Activated CD4-positive, alpha-beta T cell treated with anti-CD3 and anti-CD28 coated beads for 48 hours (primary cell): ENCODE measurements at regions not wholly inside any gene's neighbourhood (a gene's known extent, or its start where the extent isn't known, plus 50 kb on each side); places are given as distances from the start of the nearest gene placed in this dataset.

Source experiments
- DNase-seq: peaks from one replicate; pipeline ENCODE4 v3.0.0-alpha.2; 2020

DNA sequence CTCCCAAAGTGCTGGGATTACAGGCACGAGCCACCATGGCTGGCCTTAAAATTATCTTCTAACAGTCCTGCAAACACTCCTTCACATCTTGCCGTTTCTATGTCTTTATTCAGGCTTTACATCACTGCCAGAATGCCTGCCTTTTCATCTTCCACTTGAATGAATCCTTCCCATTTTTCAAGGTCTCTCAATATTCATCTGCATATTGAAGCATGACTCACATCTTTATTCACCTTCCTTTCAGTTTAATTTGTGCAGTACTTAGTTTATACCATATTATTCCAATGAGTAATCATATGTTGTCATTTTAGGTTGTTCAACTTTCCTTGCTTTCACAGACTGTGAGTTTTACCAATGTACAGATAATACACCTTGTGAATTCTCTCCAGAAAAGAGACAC, 510.1 kb upstream of the PIK3C3 start:
- DNase-seq: no peak

- DNase-seq: no peak
Observed at GRCh38 chr18:41436772-41437171, 518.3 kb upstream of the PIK3C3 start.

GRCh38 chr18:41418598-41418997, 536.4 kb upstream of the PIK3C3 start:
- DNase-seq: no peak

- no peak for DNase-seq
Observed at GRCh38 chr18:41416044-41416443, 539.0 kb upstream of the PIK3C3 start.

DNA sequence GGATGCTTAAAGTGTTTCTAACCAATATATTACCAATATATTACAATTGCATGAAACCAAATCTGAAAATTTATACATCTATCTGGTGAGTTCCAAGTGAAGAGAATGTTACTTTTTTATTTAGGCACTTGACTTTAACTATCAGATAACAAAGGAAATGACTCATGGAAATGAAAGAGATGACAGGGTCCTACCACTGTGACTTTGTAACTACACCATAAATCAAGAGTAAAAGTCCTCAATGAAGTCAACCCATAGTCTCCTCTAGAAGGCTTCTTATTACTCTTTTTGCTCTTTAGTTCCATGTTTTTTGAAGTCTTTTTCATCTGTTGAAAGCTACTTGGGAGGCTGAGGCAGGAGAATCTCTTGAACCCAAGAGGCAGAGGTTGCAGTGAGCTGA, 545.0 kb upstream of the PIK3C3 start:
- DNase-seq: no peak

DNA sequence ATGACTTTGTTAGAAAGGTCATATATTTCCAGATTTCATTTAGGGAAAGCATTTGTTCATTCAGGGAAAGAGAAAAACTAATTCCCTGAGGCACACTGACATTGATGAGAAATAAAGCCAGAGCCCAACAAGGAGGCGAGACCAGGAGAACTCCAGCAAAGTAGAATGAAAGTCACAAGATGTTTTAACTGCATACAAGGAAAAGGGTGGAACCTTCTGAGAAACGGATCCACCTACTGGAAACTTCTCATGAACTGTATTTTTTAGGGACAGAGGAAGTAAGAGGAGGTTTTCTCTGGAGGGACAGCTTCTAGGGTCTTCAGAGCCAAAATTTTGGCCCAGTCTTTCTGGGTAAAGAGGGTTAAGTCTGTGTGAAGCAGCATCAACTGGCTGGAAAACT, 548.2 kb upstream of the PIK3C3 start:
- no peak for DNase-seq

DNA sequence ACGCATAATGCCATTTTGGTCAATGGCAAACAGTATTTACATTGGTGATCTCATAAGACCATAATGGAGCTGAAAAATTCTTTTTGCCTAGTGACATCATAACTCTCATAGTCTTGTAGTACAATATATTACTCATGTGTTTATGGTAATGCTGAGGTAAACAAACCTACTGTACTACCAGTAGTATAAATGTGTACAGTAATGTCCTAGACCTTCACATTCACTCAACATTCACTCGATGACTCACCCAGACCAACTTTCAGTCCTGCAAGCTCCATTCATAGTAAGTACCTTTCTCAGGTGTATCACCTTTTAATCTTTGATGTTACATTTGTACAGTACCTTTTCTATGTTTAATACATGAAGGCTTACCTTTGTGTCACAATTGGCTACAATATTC, 558.2 kb upstream of the PIK3C3 start:
- DNase-seq: no peak

DNA sequence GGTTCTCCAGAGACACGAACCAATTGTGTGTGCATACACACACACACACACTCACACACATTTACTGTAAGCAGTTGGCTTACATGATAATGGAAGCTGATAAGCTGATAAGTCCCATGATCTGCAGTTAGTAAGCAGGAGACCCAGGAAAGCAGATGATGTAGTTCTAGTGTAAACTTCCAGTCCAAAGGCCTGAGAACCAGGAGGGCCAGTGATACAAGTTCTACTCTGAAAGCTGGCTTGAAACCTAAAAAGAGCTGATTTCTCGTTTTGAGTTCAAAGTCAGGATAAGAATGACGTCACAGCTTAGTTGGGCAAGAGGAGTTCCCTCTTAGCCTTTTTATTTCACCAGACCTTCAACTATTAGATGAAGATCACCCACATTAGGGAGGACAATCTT, 558.8 kb upstream of the PIK3C3 start:
- no peak for DNase-seq

DNA sequence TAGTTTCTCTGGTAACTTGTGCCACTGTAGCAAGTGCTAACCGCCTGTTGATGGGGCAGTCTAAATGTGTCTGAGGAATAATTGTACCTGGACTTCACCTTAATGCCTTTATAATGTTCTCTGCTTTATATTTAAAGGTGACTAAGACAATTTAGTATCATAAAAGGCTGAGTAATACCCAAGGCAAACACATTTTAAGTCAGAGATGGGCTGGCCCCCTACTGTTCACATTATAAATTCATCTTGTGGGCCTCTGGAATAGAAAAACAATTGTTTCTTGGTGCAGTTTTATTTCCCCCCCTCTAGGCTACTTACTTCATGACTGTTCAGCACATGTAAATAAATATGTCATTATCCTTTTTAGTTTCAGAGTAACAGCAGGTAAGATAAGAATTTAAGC, 559.3 kb upstream of the PIK3C3 start:
- DNase-seq: no peak

DNA sequence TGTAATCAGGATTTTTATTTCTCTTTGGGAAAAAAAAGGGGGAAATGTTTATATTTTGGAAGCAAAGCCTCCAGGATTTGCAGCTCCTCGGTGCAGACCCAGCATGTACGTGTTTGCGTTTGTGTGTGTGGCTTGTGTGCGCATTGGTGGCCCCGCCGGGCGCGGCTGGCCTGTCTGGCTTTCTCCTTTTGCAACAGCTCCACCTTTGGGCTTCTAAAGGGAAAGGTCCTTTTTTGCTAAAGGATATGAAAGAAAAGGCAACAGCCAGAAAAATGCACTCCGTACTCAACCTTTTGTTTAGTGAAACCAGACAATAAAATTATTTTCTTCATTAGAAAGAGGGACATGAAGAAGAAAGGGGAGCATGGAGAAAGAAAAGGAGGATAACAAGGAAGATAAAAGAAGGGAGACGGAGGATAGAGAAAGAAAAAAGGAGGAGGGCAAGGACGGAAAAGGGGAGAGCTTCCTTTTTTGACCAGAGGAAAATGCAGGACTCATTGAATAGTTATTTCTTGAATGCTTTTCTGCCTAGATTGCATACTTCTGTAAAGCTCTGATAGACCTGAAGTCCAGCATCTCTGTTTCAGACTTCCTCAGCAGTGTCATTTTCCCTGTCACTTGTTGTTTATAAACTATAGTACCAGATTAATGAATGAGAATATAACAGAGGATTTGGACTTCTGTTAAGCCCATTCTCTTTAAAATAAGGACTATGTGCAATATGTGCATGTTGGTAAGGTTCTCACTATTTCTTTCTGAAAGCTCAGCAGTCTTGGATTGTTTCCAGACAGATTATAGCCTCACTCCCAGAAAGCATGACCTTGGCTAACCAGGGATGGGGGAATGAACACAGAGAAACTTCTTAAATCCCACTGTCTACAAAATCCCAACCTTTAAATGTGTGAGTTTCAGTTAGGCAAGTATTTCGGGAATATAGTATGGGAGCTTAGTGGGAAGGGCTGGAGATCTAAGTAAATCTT, 563.1 kb upstream of the PIK3C3 start:
- peak; percentile 2 for DNase-seq

- DNase-seq: no peak
Observed at GRCh38 chr18:41390309-41390708, 564.7 kb upstream of the PIK3C3 start.

- no peak for DNase-seq
Observed at GRCh38 chr18:41378598-41378997, 576.4 kb upstream of the PIK3C3 start.

GRCh38 chr18:41373612-41374011, 581.4 kb upstream of the PIK3C3 start:
- DNase-seq: no peak

DNA sequence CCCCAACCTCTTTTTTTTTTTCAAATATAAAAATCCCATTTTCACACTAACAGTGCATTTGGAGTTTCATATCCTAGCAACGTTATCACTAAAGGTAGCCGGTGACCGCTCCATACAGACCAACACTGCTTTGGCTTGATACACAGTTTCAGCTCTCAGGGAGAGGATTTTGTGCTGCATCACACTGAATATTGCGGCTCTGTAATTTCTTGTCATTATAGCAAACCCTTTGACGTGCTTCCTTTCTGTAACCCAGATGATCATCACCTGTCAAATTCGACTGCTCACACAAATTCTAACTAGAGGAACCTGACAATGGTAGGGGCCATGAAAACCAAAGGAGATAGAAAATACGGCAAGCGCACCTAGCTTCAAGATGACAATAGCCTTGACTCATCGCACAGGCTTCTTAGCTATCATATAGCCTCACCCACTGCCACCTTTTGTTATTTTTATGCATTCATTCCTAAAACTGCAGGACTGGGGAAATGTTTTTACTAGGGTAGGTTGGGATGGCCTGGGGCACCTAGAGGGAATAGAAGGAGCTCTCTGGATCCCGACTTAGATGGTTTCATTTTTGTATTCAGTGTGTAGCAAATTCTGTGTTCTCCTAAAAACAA, 582.9 kb upstream of the PIK3C3 start:
- DNase-seq: no peak

DNA sequence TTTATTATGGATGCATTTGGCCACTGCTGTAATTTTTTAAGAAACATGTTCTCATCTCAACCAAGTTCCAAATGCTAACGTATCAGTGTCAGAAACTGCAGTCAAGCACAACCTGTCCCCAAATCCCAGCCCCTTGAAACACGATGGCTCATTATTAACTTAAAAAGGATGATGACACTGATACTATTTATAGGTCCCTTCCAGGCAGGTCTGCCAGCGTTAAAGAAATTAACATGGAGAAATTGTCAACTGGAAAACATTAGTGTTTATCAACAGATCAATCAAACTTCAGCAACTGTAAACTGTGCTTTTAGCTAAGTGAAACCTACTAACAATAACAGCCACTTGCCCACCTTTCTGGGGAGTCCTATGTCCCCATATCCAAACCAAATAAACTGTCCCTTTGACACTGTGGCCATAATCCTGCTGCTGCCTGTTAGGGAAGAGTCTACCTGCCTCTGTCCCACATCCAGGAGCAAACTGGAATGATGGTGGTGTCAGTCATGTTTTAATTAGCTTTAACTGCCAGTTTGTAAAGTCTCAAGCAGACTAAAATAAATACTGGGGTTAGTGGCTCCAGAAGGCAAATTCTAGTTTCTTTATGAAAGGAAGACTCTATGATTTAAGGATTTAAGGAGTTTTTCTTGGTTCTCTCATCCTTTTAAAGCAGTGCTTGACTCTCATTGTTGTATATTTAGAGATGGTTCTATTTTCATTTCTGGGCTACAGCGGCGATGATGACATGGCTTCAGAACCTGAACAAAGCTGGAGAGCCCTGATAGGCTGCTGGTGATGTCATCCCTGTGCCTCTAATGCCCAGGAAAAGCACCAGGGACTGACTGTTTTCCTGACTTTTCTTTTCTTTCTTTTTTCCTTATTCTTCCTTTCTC, 583.6 kb upstream of the PIK3C3 start:
- no peak for DNase-seq

DNA sequence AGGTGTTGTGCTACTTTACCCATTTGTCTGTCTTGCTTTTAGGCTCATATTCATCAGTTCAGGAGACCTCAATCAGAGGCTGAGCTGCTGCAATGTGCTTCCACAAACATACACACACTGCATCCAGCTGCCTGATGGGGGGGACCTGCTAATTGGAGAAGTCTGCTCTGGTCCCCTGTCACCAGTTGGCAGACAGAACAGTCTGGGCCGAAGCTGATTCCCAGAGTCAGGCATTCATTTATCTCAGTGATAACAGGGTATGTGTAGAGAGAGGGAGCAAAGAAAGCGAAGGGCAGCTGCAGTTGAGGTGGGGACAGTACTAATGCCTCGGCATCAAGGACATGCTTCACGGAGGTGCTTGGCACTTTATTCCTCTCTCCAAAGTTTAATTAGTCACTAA, 584.3 kb upstream of the PIK3C3 start:
- no peak for DNase-seq

GRCh38 chr18:41357708-41358107, 597.3 kb upstream of the PIK3C3 start:
- DNase-seq: no peak

DNA sequence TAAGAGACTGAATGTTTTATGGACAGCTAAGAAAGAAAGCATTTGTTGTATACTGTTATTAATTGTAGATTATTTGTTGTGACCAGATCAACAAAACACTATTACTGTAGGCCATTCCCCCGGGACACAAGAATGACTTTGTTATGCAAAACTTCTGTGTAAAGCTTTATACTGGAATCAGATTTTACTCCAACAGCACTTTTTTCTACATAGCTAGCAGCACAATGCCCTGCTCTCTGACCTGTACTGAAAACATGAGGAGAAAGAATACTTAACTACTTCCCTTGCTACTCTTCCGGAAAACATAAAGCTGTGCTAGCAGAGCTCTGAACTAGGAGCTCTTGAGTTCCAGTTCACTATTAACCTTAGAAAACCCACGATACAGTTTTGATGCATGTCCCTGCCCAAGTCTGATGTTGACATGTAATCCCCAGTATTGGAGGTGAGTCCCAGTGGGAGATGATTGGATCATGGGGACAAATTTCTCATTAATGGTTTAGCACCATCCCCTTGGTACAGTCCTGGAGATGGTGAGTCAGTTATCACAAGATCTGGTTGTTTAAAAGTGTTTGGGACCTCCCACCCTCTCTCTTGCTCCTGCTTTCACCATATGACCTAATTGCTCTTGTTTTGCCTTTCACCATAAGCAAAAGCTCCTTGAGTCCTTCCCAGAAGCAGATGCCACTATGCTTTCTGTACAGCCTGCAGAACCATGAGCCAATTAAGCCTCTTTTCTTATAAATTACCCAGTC, 601.1 kb upstream of the PIK3C3 start:
- DNase-seq: no peak

GRCh38 chr18:41351430-41351829, 603.6 kb upstream of the PIK3C3 start:
- no peak for DNase-seq

DNA sequence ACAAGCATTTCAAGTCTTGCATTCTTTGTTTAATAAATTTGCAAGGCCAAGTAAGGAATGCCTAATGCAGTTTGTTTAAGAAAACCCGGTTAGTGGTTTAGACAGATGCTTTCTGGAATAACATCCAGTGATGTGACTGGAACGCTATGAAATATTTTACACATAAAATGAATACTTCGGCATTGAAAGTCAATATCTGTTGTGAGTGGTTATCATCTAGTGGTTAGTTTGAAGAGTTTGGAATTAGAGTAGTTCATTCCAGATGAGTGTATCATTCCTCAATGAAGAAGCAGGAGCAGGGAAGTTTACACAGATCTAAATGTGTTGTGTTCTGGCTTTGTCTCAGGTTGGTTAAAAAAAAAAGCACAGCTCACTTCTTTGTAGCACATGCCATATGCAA, 608.0 kb upstream of the PIK3C3 start:
- DNase-seq: no peak

DNA sequence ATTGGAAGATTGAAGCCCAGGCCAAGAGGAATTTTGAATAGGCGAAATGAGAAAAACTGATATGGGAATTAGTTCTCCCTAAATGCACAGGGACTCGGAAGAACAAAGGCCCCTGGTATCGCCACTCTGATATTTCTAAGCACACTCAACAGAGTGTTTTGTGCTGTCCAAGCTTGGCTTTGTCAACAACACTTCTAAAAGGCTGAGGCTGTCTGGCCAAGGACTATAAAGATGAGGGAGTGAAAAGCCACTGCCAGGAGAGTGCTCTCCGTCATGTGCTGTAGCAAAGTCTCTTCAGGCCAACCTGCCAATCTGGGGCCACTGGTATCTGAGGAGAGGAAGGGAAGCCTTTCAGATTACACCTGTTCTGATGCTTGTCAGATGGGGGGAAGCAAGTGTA, 611.2 kb upstream of the PIK3C3 start:
- DNase-seq: no peak

GRCh38 chr18:41338341-41338740, 616.7 kb upstream of the PIK3C3 start:
- DNase-seq: no peak

- DNase-seq: no peak
Observed at GRCh38 chr18:41331661-41332060, 623.4 kb upstream of the PIK3C3 start.
